ENCODE measurements at regions not wholly inside any gene's neighbourhood (a gene's known extent, or its start where the extent isn't known, plus 50 kb on each side); places are given as distances from the start of the nearest gene placed in this dataset.

DNA sequence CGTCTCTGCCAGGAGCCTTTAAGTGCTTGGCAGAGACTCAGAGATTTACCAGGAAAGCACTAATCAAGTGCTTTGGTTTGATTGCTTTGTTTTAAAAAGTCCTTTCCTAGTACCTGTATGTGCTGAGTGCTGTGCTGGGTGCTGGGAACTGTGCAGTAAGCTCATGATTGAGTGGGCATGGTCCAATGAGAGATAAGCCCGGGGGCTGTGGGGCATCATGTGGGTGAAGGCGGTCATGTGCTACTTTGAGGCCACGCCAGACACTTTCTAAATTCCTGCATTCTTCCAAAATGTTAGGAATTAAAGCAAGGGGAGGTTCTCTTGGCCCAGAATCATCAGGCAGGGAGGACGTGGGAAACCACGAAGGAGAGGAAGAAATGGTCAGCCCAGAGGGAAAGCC lies 109.0 kb downstream of the ACAA2 start:
- TF ChIP-seq, protein P1, sequence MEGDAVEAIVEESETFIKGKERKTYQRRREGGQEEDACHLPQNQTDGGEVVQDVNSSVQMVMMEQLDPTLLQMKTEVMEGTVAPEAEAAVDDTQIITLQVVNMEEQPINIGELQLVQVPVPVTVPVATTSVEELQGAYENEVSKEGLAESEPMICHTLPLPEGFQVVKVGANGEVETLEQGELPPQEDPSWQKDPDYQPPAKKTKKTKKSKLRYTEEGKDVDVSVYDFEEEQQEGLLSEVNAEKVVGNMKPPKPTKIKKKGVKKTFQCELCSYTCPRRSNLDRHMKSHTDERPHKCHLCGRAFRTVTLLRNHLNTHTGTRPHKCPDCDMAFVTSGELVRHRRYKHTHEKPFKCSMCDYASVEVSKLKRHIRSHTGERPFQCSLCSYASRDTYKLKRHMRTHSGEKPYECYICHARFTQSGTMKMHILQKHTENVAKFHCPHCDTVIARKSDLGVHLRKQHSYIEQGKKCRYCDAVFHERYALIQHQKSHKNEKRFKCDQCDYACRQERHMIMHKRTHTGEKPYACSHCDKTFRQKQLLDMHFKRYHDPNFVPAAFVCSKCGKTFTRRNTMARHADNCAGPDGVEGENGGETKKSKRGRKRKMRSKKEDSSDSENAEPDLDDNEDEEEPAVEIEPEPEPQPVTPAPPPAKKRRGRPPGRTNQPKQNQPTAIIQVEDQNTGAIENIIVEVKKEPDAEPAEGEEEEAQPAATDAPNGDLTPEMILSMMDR (conservative IDR thresholded peaks at IDR 0.05) = no peak
- no peak for TF ChIP-seq ZFX (IDR thresholded peaks at IDR 0.05)

Data from C4-2B (cell line).